ENCODE measurements at regions not wholly inside any gene's neighbourhood (a gene's known extent, or its start where the extent isn't known, plus 50 kb on each side); places are given as distances from the start of the nearest gene placed in this dataset.

DNA sequence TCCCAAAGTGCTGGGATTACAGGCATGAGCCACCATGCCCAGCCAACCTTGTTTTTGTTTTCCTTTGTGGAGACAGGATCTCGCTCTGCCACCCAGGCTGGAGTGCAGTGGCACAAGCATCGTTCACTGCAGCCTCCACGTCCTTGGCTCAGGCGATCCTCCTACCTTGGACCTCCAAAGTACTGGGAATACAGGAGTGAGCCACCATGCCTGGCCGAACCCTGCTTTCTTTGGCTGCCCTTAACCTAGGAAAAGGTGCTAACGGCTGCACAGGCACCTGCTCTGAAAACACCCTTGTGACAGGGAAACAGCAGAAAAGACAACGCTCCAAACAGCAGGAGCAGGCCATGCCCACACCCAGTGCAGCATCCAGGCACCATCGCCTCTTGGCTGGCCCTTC lies 71.9 kb downstream of the OAT start:
- no peak for DNase-seq
- H3K4me3 ChIP-seq (ENCODE audit: low read depth, low read length) = no peak overlapping the region
- H3K4me1 ChIP-seq (ENCODE audit: control insufficient read depth, insufficient read depth, low read length, poor library complexity, severe bottlenecking) = no peaks in the 10 kb centered on the region
- H3K9me3 Mint-ChIP-seq = peaks cover 0 to 2% (median 0%) of the 10 kb centered on the region in 7 donors
- H3K27me3 Mint-ChIP-seq = peaks cover 12% of the 10 kb centered on the region
- no peaks in the 10 kb centered on the region for H3K36me3 Mint-ChIP-seq
- H3K27ac Mint-ChIP-seq = no peak overlapping the region
- no peaks in the 10 kb centered on the region for H3K9me3 ChIP-seq (ENCODE audit: control insufficient read depth in 2 of 2, low read length in 2 of 2)
- no peak for ATAC-seq (ENCODE audit: low read depth in 2 of 2)
- no peaks in the 10 kb centered on the region for H3K27me3 ChIP-seq (ENCODE audit: control insufficient read depth, insufficient read depth, low read length)
- no peaks in the 10 kb centered on the region for H3K36me3 ChIP-seq (ENCODE audit: control insufficient read depth, insufficient read depth, low read length)
- no peak overlapping the region for H3K4me3 Mint-ChIP-seq
- H3K27ac ChIP-seq (ENCODE audit: insufficient read depth, low read length, poor library complexity, severe bottlenecking) = no peak overlapping the region
- H3K4me1 Mint-ChIP-seq = no peaks in the 10 kb centered on the region

DNA sequence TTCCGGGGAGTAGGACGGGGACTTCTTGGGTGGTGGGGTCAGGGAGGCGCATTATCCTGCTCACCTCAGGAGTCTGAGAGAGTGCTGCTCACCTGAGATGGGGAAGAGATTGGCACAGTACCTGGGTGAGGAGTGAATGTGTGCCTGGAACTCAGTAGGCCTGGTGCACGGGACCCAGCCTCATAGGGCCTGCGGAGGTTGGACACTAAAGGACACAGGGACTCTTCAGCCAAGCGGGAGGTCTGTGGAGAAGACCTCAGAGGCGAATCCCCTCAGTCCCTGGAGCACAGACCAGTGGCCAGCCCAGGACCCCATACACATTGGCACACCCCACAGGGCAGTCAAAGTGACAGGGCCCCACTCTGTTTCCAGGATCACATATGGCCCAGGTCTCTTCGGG lies 73.2 kb downstream of the OAT start:
- Histone ChIP-seq H3K9me3 (ENCODE audit: control insufficient read depth in 2 of 2, low read length in 2 of 2) (no peaks in the 10 kb centered on the region), H3K4me1 (ENCODE audit: control insufficient read depth, insufficient read depth, low read length, poor library complexity, severe bottlenecking) (no peaks in the 10 kb centered on the region), H3K27me3 (ENCODE audit: control insufficient read depth, insufficient read depth, low read length) (no peaks in the 10 kb centered on the region), H3K27ac (ENCODE audit: insufficient read depth, low read length, poor library complexity, severe bottlenecking) (no peak overlapping the region), H3K4me3 (ENCODE audit: low read depth, low read length) (no peak overlapping the region), H3K36me3 (ENCODE audit: control insufficient read depth, insufficient read depth, low read length) (no peaks in the 10 kb centered on the region)
- ATAC-seq (ENCODE audit: low read depth in 2 of 2) (no peak), DNase-seq (no peak)
- Mint-ChIP-seq H3K4me3 (no peak overlapping the region), H3K4me1 (no peaks in the 10 kb centered on the region), H3K27me3 (peaks cover 12% of the 10 kb centered on the region), H3K27ac (no peak overlapping the region), H3K36me3 (no peaks in the 10 kb centered on the region), H3K9me3 (peaks cover 0 to 2% (median 0%) of the 10 kb centered on the region in 7 donors)

DNA sequence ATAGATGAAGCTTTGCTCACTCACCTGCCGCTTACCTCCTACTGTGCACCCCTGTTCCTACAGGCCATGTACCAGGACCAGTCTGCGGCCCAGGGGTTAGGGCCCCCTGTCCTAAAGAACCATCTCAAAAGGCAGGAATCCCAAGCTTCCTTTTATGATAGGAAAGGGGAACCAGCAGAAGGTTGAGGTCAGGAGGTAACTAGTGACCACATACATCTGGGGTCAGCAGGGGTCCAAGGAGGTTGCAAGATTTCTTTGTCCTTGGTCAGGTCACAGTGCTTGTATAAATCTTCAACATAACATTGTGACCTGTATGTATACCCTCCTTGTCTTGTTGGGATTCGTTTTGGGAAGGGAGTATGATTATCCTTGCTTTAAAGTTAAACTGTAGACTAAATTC lies 73.8 kb downstream of the OAT start:
- Mint-ChIP-seq H3K4me3 (no peak overlapping the region), H3K9me3 (peaks cover 0 to 2% (median 0%) of the 10 kb centered on the region in 7 donors), H3K27me3 (peaks cover 12% of the 10 kb centered on the region), H3K4me1 (no peaks in the 10 kb centered on the region), H3K36me3 (no peaks in the 10 kb centered on the region), H3K27ac (no peak overlapping the region)
- no peaks in the 10 kb centered on the region for H3K9me3 ChIP-seq (ENCODE audit: control insufficient read depth in 2 of 2, low read length in 2 of 2)
- no peaks in the 10 kb centered on the region for H3K27me3 ChIP-seq (ENCODE audit: control insufficient read depth, insufficient read depth, low read length)
- no peak overlapping the region for H3K27ac ChIP-seq (ENCODE audit: insufficient read depth, low read length, poor library complexity, severe bottlenecking)
- H3K36me3 ChIP-seq (ENCODE audit: control insufficient read depth, insufficient read depth, low read length) = no peaks in the 10 kb centered on the region
- H3K4me1 ChIP-seq (ENCODE audit: control insufficient read depth, insufficient read depth, low read length, poor library complexity, severe bottlenecking) = no peaks in the 10 kb centered on the region
- DNase-seq = no peak
- H3K4me3 ChIP-seq (ENCODE audit: low read depth, low read length) = no peak overlapping the region
- no peak for ATAC-seq (ENCODE audit: low read depth in 2 of 2)

DNA sequence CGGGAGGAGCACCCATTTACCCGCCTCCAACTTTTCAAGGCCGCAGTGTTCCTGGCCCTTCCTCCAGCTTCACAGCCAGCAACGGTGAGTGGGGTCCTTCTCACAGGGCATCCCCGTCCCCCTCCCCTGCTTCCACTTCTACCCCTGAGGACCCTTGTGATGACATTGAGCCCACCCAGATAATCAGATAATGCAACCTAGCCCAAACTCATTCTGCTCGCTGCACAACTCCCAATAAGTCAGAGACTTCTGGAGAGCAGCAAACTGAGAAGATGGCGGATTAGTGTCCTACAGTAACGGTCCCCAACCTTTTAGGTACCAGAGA lies 74.5 kb downstream of the OAT start:
- Mint-ChIP-seq H3K9me3 (peaks cover 0 to 2% (median 0%) of the 10 kb centered on the region in 7 donors), H3K27me3 (peaks cover 12% of the 10 kb centered on the region), H3K27ac (no peak overlapping the region), H3K4me3 (no peak overlapping the region), H3K36me3 (no peaks in the 10 kb centered on the region), H3K4me1 (no peaks in the 10 kb centered on the region)
- Histone ChIP-seq H3K4me3 (ENCODE audit: low read depth, low read length) (no peak overlapping the region), H3K27ac (ENCODE audit: insufficient read depth, low read length, poor library complexity, severe bottlenecking) (no peak overlapping the region), H3K27me3 (ENCODE audit: control insufficient read depth, insufficient read depth, low read length) (no peaks in the 10 kb centered on the region), H3K4me1 (ENCODE audit: control insufficient read depth, insufficient read depth, low read length, poor library complexity, severe bottlenecking) (no peaks in the 10 kb centered on the region), H3K9me3 (ENCODE audit: control insufficient read depth in 2 of 2, low read length in 2 of 2) (no peaks in the 10 kb centered on the region), H3K36me3 (ENCODE audit: control insufficient read depth, insufficient read depth, low read length) (no peaks in the 10 kb centered on the region)
- DNase-seq (no peak), ATAC-seq (ENCODE audit: low read depth in 2 of 2) (no peak)

DNA sequence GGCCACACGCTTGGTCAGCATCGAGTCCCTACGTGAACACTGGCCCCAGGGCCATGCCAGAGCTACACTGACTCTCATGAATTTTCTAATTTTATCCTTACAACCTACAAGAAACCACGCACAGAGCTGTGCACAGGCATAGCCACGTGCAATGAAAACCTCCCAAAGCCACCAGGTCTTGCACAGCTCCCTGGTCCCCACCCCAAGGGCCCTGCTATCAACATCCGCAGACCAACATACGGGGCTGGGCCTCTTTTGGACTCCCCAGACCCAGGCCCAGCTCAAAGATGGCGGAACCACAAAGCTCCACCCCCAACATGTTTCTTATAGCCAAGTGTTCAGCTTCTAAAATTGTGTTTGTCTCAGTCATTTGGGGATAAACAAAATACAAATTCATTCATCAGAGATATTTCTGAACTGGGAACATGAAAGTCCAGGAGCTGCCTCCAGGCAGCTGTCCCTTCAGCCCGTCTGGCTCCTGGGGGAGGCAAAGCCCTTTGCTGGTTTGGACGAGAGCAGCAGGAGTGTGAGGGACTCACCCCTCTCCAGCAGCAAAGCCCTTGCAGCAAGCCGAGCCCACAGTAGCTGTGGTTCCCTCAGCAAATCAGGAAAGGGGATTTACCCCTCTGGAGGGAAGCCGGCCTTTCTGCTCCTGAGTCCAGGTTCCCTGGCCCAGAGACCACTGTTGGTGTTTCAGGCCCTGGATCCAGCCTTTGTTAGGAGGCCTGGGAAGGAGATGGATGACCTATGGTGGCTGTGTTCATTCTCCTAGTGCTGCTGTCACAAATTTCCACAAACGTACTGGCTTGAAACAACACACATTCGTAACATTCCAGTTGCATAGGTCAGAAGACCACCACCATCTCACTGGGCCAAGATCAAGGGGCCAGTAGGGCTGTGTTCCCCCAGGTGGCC lies 75.1 kb downstream of the OAT start:
- ATAC-seq (ENCODE audit: low read depth in 2 of 2) = no peak

DNA sequence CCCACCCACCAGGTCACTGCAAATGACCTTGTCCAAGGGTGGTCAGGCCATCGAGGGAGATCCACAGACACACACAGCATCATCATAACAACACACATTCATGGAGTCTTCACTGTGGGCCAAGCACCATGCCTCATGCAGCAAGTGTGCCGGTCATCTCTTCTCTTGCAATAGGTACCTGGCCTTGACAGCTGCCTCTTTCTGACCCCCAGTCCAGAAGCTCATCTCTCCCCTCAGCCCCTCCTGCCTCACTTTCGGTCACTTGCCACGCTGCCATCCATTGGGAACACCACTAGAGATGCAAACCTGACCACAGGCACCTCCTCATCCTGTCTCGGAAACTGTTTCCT lies 75.9 kb downstream of the OAT start:
- Histone ChIP-seq H3K36me3 (ENCODE audit: control insufficient read depth, insufficient read depth, low read length) (no peaks in the 10 kb centered on the region), H3K4me1 (ENCODE audit: control insufficient read depth, insufficient read depth, low read length, poor library complexity, severe bottlenecking) (no peaks in the 10 kb centered on the region), H3K9me3 (ENCODE audit: control insufficient read depth in 2 of 2, low read length in 2 of 2) (no peaks in the 10 kb centered on the region), H3K4me3 (ENCODE audit: low read depth, low read length) (no peak overlapping the region), H3K27ac (ENCODE audit: insufficient read depth, low read length, poor library complexity, severe bottlenecking) (no peak overlapping the region), H3K27me3 (ENCODE audit: control insufficient read depth, insufficient read depth, low read length) (no peaks in the 10 kb centered on the region)
- Mint-ChIP-seq H3K27ac (no peak overlapping the region), H3K9me3 (peaks cover 0 to 2% (median 0%) of the 10 kb centered on the region in 7 donors), H3K36me3 (no peaks in the 10 kb centered on the region), H3K27me3 (peaks cover 8% of the 10 kb centered on the region), H3K4me1 (peaks cover 0 to 3% (median 0%) of the 10 kb centered on the region in 4 donors), H3K4me3 (no peak overlapping the region)
- DNase-seq = no peak
- no peak for ATAC-seq (ENCODE audit: low read depth in 2 of 2)

More for the DNA sequence above, 75.1 kb downstream of the OAT start:
- H3K9me3 Mint-ChIP-seq = peaks cover 0 to 2% (median 0%) of the 10 kb centered on the region in 7 donors
- H3K27me3 Mint-ChIP-seq = peaks cover 12% of the 10 kb centered on the region
- Histone ChIP-seq H3K27ac (ENCODE audit: insufficient read depth, low read length, poor library complexity, severe bottlenecking) (no peak overlapping the region), H3K27me3 (ENCODE audit: control insufficient read depth, insufficient read depth, low read length) (no peaks in the 10 kb centered on the region), H3K36me3 (ENCODE audit: control insufficient read depth, insufficient read depth, low read length) (no peaks in the 10 kb centered on the region), H3K4me1 (ENCODE audit: control insufficient read depth, insufficient read depth, low read length, poor library complexity, severe bottlenecking) (no peaks in the 10 kb centered on the region), H3K9me3 (ENCODE audit: control insufficient read depth in 2 of 2, low read length in 2 of 2) (no peaks in the 10 kb centered on the region), H3K4me3 (ENCODE audit: low read depth, low read length) (no peak overlapping the region)
- no peak overlapping the region for H3K27ac Mint-ChIP-seq
- H3K4me3 Mint-ChIP-seq = no peak overlapping the region
- DNase-seq = no peak
- H3K36me3 Mint-ChIP-seq = no peaks in the 10 kb centered on the region
- no peaks in the 10 kb centered on the region for H3K4me1 Mint-ChIP-seq

DNA sequence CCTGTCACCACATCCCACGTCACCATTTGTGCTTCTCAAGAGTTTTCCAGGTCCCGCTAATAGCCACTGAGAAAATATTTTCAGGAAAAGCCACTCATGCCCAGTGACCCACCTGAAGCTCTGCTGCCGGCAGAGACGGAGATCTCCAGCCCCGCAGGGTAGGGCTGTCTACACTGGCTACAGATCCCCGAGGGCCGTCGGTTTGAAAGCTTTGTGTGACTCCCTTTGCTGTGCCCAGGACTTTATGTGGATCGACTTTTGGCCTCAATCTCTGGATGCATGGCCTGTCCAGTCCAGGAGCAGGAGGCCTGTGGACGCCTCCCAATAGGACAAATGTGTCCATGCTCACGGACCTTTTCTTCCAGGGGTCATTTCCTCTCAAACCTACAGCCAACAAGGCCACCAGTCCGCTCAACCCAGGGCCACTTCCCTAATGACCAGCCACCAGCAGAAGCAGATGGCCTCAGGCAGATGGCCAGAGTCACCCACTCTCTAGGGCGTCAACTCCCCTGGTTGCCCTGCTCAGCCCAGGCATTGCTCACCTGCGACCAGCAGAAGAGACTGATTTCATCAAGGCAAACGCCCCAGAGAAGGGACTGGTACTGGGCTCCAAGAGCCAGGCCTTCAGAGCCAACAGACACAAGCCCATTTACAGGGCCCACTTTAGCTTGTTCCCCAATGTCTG lies 76.4 kb downstream of the OAT start:
- Mint-ChIP-seq H3K4me3 (no peak overlapping the region), H3K27me3 (peaks cover 8% of the 10 kb centered on the region), H3K27ac (no peak overlapping the region), H3K9me3 (peaks cover 0 to 2% (median 0%) of the 10 kb centered on the region in 7 donors), H3K36me3 (no peaks in the 10 kb centered on the region), H3K4me1 (peaks cover 0 to 5% (median 0%) of the 10 kb centered on the region in 4 donors)
- DNase-seq = no peak
- ATAC-seq (ENCODE audit: low read depth in 2 of 2) = no peak
- no peak overlapping the region for H3K27ac ChIP-seq (ENCODE audit: insufficient read depth, low read length, poor library complexity, severe bottlenecking)
- no peaks in the 10 kb centered on the region for H3K36me3 ChIP-seq (ENCODE audit: control insufficient read depth, insufficient read depth, low read length)
- no peaks in the 10 kb centered on the region for H3K4me1 ChIP-seq (ENCODE audit: control insufficient read depth, insufficient read depth, low read length, poor library complexity, severe bottlenecking)
- H3K4me3 ChIP-seq (ENCODE audit: low read depth, low read length) = no peak overlapping the region
- H3K9me3 ChIP-seq (ENCODE audit: control insufficient read depth in 2 of 2, low read length in 2 of 2) = no peaks in the 10 kb centered on the region
- no peaks in the 10 kb centered on the region for H3K27me3 ChIP-seq (ENCODE audit: control insufficient read depth, insufficient read depth, low read length)

DNA sequence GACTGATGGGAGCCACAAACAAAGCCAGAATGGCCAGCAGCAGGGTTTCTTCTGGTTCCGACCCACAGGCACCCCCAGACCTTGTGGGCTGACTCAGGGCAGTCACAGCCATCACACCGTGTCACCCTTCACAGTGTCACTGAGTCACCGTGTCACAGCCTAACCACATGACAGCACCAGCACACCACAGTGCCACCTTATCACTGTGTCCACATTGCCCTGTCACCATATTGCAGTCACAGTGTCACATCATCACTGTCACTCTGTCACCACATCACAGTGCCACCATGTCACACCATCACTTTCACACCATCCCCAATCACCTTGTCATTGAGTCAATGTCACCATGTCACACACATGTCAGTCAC lies 77.0 kb downstream of the OAT start:
- no peak overlapping the region for H3K4me3 Mint-ChIP-seq
- H3K27me3 Mint-ChIP-seq = peaks cover 8% of the 10 kb centered on the region
- Histone ChIP-seq H3K4me1 (ENCODE audit: control insufficient read depth, insufficient read depth, low read length, poor library complexity, severe bottlenecking) (no peaks in the 10 kb centered on the region), H3K4me3 (ENCODE audit: low read depth, low read length) (no peak overlapping the region), H3K27me3 (ENCODE audit: control insufficient read depth, insufficient read depth, low read length) (no peaks in the 10 kb centered on the region), H3K27ac (ENCODE audit: insufficient read depth, low read length, poor library complexity, severe bottlenecking) (no peak overlapping the region), H3K36me3 (ENCODE audit: control insufficient read depth, insufficient read depth, low read length) (no peaks in the 10 kb centered on the region), H3K9me3 (ENCODE audit: control insufficient read depth in 2 of 2, low read length in 2 of 2) (no peaks in the 10 kb centered on the region)
- H3K9me3 Mint-ChIP-seq = peaks cover 0 to 2% (median 0%) of the 10 kb centered on the region in 7 donors
- DNase-seq (peak in 1 of 3 donors; percentile 2), ATAC-seq (ENCODE audit: low read depth in 2 of 2) (peak; percentile 22 to 38)
- H3K27ac Mint-ChIP-seq = no peak overlapping the region
- H3K36me3 Mint-ChIP-seq = no peaks in the 10 kb centered on the region
- peaks cover 0 to 5% (median 0%) of the 10 kb centered on the region in 4 donors for H3K4me1 Mint-ChIP-seq

All from CD4-positive, CD25-positive, alpha-beta regulatory T cell (primary cell).